Lower leg skin (tissue), 3 donors: ENCODE measurements at regions not wholly inside any gene's neighbourhood (a gene's known extent, or its start where the extent isn't known, plus 50 kb on each side); places are given as distances from the start of the nearest gene placed in this dataset.

ENCODE experiments used
- POLR2A ChIP-seq, 2 donors: fragments of 450-650 bp; IDR thresholded peaks; one replicate each; pipeline ENCODE4 v1.6.1; 2016 to 2017; ENCODE audit warnings: antibody characterized with exemption in 2 of 2, mild to moderate bottlenecking in 1 of 2, moderate library complexity in 1 of 2
- TF ChIP-seq, protein P1 (sequence below), 3 donors: fragments of 450-650 bp; IDR thresholded peaks; one replicate each; pipeline ENCODE4 v1.5.1; 2016; ENCODE audit warnings: antibody characterized with exemption in 3 of 3, mild to moderate bottlenecking in 3 of 3, moderate library complexity in 2 of 3

DNA sequence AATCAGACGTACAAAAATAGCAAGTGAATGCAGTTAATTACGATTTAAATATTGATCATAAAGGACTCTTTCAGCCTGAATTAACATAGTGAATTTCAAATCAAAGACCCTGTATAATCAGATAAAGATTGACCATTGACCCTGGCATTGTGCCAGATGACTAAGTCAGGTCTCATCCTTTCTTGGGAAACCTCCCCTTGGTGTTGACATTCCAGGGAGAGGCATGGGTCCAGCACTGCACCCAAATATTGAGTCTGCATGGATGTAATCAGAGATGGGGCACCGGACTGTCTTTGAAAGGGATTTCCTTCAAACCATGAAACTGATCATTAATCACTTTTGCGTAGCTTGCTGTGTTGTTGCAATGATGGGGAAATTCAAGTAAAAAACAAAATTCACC is 1138.2 kb downstream of the BCL11B start:
- no peak for TF ChIP-seq POLR2A (IDR thresholded peaks at IDR 0.05)
- TF ChIP-seq, protein P1, sequence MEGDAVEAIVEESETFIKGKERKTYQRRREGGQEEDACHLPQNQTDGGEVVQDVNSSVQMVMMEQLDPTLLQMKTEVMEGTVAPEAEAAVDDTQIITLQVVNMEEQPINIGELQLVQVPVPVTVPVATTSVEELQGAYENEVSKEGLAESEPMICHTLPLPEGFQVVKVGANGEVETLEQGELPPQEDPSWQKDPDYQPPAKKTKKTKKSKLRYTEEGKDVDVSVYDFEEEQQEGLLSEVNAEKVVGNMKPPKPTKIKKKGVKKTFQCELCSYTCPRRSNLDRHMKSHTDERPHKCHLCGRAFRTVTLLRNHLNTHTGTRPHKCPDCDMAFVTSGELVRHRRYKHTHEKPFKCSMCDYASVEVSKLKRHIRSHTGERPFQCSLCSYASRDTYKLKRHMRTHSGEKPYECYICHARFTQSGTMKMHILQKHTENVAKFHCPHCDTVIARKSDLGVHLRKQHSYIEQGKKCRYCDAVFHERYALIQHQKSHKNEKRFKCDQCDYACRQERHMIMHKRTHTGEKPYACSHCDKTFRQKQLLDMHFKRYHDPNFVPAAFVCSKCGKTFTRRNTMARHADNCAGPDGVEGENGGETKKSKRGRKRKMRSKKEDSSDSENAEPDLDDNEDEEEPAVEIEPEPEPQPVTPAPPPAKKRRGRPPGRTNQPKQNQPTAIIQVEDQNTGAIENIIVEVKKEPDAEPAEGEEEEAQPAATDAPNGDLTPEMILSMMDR (IDR thresholded peaks at IDR 0.05), result no peak
